Coronary artery (tissue), 2 donors: ENCODE measurements at regions not wholly inside any gene's neighbourhood (a gene's known extent, or its start where the extent isn't known, plus 50 kb on each side); places are given as distances from the start of the nearest gene placed in this dataset.

Experiments used
- DNase-seq: peaks from one replicate; pipeline ENCODE4 v3.0.0-alpha.2; 2017; ENCODE audit warnings: low spot score
- H3K27ac ChIP-seq, 2 donors: fragments of 200-600 bp; sonication (generic); one replicate each; pipeline ENCODE4 v1.5.1; 2016 to 2019
- H3K4me3 ChIP-seq: fragments of 200-600 bp; sonication (generic); 2 replicates; pipeline ENCODE4 v1.5.1; 2016; ENCODE audit warnings: mild to moderate bottlenecking, moderate library complexity
- TF ChIP-seq, protein P1 (sequence below): fragments of 200-600 bp; sonication (generic); IDR thresholded peaks from one replicate; pipeline ENCODE4 v1.5.1; 2019; ENCODE audit warnings: antibody characterized with exemption

DNA sequence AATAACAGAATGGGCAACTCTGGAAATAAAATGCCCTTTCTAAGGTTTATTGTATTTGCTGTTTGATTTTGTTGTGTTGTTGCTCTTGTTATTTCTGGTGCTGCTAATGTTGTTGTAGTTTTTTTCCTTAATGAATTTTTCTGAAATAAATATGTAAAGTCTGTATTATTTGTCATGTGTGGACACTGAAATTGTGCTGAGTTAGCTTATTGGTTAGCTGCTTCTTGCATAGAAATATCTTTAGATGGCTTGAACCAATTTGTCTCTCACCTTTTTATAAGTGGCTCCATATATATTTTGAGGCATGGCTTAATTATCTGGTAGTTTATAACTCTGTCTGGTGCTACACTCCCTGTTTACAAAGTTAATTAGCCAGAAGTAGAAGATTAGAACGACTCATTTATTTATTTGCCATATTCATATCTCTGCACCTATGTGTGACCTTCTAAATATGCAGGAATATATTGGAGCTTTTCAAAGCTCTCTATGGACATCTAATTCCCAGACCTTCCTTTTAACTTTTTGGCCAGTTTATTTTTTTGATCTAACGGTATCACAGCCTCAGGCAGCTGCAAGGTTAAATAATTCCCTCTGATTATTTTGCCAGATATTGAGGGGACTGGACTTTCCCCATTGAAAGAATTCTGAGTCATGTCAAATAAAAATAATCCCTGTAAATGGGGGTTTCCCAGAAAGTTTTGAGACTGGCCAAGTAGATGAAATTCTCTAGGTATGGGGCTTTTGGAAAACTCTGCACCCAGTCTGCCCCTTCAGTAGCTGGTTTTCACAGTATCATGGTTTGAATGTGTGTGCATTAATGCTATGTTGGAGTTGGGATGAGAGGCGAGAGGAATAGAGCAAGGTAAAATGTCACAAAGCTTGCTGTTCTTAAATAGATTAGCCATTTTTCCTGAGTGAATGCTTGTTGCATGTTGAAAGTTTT is 1331.7 kb upstream of the MIR17HG start:
- no peak for DNase-seq
- H3K4me3 ChIP-seq = no peak overlapping the region
- TF ChIP-seq, protein P1, sequence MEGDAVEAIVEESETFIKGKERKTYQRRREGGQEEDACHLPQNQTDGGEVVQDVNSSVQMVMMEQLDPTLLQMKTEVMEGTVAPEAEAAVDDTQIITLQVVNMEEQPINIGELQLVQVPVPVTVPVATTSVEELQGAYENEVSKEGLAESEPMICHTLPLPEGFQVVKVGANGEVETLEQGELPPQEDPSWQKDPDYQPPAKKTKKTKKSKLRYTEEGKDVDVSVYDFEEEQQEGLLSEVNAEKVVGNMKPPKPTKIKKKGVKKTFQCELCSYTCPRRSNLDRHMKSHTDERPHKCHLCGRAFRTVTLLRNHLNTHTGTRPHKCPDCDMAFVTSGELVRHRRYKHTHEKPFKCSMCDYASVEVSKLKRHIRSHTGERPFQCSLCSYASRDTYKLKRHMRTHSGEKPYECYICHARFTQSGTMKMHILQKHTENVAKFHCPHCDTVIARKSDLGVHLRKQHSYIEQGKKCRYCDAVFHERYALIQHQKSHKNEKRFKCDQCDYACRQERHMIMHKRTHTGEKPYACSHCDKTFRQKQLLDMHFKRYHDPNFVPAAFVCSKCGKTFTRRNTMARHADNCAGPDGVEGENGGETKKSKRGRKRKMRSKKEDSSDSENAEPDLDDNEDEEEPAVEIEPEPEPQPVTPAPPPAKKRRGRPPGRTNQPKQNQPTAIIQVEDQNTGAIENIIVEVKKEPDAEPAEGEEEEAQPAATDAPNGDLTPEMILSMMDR = no peak
- H3K27ac ChIP-seq = no peak overlapping the region

DNA sequence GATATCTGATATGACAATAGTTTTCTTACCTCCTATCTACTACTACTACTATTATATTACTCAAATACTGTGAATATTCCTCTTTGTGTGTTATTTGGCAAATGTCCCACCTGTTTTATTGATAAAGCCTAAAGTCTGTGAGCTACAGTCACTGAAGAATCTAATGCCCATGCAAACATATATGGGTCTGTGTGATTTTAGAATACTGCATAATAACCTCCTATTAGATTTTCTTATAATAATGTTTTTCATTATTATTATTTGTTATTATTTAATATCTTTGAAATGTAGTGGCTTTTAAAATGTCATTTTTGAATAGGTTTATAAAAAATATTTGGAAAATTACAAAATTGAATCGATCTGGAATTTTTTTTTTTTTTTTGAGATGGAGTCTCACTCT is 1330.8 kb upstream of the MIR17HG start:
- no peak overlapping the region for H3K4me3 ChIP-seq
- H3K27ac ChIP-seq = no peak overlapping the region
- DNase-seq = no peak
- TF ChIP-seq, protein P1 = no peak

DNA sequence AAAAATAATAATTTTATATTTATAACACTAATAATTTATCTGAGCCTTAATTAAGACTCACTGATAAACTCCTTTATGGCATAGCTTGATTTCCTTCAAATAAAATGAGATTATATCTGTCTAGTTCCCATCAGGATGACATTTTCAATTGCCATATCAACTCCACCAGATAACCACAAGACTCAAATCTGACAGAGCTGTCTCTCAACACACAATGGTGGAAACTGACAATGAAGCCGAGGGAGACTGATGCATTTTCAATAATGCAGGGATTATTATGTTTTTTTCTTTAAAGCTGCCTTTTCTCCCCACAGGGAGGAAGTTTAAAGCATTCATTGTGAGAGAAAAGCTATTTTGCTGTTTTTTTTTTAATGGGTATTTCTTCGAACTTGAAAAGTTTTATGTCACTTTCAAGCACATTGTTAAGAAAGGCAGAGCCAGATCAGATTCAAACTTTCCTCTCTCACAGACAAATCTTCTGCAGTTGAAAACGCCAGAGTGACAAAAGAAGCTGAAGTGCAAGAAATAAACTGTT is 1326.9 kb upstream of the MIR17HG start:
- H3K4me3 ChIP-seq = no peak overlapping the region
- DNase-seq = no peak
- TF ChIP-seq, protein P1 = no peak

DNA sequence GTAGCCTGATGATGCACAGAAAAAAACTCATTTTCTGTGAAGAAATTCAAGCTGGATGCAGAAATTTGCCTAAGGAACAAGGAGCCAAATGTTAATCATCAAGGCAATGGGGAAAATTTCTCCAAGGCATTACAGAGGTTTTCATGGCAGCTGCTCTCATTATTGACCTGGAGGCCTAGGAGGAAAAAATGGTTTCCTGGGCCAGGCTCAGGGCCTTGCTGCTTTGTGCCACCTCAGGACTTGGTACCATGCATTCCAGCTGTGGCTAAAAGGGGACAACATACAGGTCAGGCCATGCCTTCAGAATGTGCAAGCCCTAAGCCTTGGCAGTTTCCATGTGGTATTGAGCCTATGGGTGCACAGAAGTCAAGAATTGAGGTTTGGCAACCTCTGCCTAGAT is 1320.1 kb upstream of the MIR17HG start:
- TF ChIP-seq, protein P1 = no peak
- no peak for DNase-seq
- Histone ChIP-seq H3K27ac (no peak overlapping the region), H3K4me3 (no peak overlapping the region)

More for the DNA sequence above, 1326.9 kb upstream of the MIR17HG start:
- no peak overlapping the region for H3K27ac ChIP-seq

DNA sequence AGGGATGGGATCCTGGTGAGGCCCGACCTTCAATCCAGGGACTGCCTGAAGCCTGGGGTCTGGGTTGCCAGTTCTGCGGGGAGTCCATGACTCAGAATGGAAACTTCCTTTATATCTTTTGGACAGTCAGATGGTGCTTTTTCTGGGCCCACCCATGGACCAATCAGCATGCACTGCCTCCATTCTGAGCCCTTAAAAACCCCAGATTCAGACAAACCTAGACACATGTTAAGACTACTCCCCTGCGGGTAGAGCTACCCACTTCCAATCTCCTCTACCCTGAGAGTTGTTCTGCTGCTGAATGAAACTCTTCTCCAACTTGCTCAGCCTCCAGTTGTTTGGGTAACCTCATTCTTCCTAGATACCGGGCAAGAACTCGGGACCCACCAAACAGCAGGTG is 1315.2 kb upstream of the MIR17HG start:
- Histone ChIP-seq H3K4me3 (no peak overlapping the region), H3K27ac (no peak overlapping the region)
- DNase-seq = no peak
- TF ChIP-seq, protein P1 = no peak

DNA sequence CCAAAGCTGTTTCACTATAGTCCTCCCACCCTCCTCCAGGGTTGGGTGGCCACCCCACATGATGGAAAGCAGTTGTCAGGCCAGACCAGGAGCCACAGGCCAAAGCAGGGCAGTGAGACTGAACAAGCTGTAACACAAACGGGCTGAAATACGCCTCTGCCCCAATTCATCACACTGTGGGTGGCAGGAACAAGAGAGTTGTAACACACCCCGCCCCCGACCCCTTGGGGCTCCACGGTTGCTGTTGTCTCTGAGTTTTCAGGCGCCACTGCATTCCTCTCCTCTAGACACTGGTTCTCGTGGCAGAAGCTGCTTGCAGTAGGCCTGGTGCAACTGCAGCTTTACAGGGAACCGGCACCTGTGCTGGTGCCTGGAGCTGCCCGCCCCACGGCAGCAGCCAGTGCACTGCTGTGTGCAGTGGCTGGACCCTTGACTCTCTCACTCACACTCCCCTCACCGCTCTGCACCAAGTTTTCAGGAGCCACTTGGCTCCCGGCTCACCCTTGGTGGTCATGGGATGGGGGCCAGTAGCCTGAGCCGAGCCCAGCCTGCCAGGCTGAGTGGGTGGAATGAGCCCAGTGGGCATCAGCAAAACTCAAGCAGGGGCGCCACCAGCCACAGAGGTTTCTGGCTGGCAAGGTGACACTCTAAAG is 1314.5 kb upstream of the MIR17HG start:
- no peak for DNase-seq
- H3K27ac ChIP-seq = no peak overlapping the region
- TF ChIP-seq, protein P1 = no peak
- no peak overlapping the region for H3K4me3 ChIP-seq
